H9 (cell line): ENCODE measurements at regions not wholly inside any gene's neighbourhood (a gene's known extent, or its start where the extent isn't known, plus 50 kb on each side); places are given as distances from the start of the nearest gene placed in this dataset.

Experiments
- DNase-seq: peaks from one replicate; pipeline ENCODE4 v3.0.0-alpha.2; 2017
- H2AFZ ChIP-seq: one replicate; pipeline ENCODE4 v1.6.1; 2013; ENCODE audit warnings: mild to moderate bottlenecking, low read length, control low read depth, moderate library complexity
- H2AK5ac ChIP-seq: 2 replicates; pipeline ENCODE4 v1.6.1; 2013; ENCODE audit warnings: low read length, control low read depth, mixed read lengths; ENCODE audit not compliant: insufficient read length
- H2BK120ac ChIP-seq: one replicate; pipeline ENCODE4 v1.6.1; 2013; ENCODE audit warnings: low read depth, mild to moderate bottlenecking, low read length, control low read depth, inconsistent platforms; ENCODE audit not compliant: poor library complexity, severe bottlenecking
- H2BK12ac ChIP-seq: 2 replicates; pipeline ENCODE4 v1.6.1; 2013; ENCODE audit warnings: low read length, control low read depth, mixed read lengths, low read depth; ENCODE audit not compliant: insufficient read length
- H2BK15ac ChIP-seq: 2 replicates; pipeline ENCODE4 v1.6.1; 2013; ENCODE audit warnings: low read depth, low read length, control low read depth
- H2BK20ac ChIP-seq: one replicate; pipeline ENCODE4 v1.6.1; 2013; ENCODE audit warnings: low read depth, mild to moderate bottlenecking, low read length, control low read depth, inconsistent platforms; ENCODE audit not compliant: poor library complexity, severe bottlenecking
- H2BK5ac ChIP-seq: 2 replicates; pipeline ENCODE4 v1.6.1; 2013; ENCODE audit warnings: low read length, control low read depth, mixed read lengths; ENCODE audit not compliant: insufficient read length
- H3K14ac ChIP-seq: 2 replicates; pipeline ENCODE4 v1.6.1; 2013; ENCODE audit warnings: low read length, control low read depth; ENCODE audit not compliant: insufficient read depth
- H3K18ac ChIP-seq: 2 replicates; pipeline ENCODE4 v1.6.1; 2013; ENCODE audit warnings: low read depth, mild to moderate bottlenecking, mixed read lengths, low read length, control low read depth; ENCODE audit not compliant: insufficient read length
- H3K23ac ChIP-seq: 2 replicates; pipeline ENCODE4 v1.6.1; 2013; ENCODE audit warnings: low read length, control low read depth, mixed read lengths, low read depth; ENCODE audit not compliant: insufficient read length
- H3K23me2 ChIP-seq: 2 replicates; pipeline ENCODE4 v1.6.1; 2013; ENCODE audit warnings: low read depth, mild to moderate bottlenecking, mixed read lengths, low read length, control low read depth; ENCODE audit not compliant: insufficient read length, poor library complexity, severe bottlenecking
- H3K27ac ChIP-seq: 2 replicates; pipeline ENCODE4 v1.5.1; 2013; ENCODE audit warnings: low read length, control low read depth, mixed read lengths, low read depth; ENCODE audit not compliant: insufficient read length
- H3K27me3 ChIP-seq: 2 replicates; pipeline ENCODE4 v1.6.1; 2013; ENCODE audit warnings: low read length, control low read depth, inconsistent platforms; ENCODE audit not compliant: insufficient read depth
- H3K4ac ChIP-seq: 2 replicates; pipeline ENCODE4 v1.6.1; 2013; ENCODE audit warnings: low read depth, mild to moderate bottlenecking, control low read depth, inconsistent platforms, low read length, moderate library complexity
- H3K4me1 ChIP-seq: 2 replicates; pipeline ENCODE4 v1.6.1; 2013; ENCODE audit warnings: low read length, control low read depth, inconsistent platforms; ENCODE audit not compliant: insufficient read depth
- H3K4me2 ChIP-seq: 2 replicates; pipeline ENCODE4 v1.6.1; 2013; ENCODE audit warnings: low read length, control low read depth, mixed read lengths; ENCODE audit not compliant: insufficient read length, insufficient read depth
- H3K56ac ChIP-seq: 2 replicates; pipeline ENCODE4 v1.6.1; 2013; ENCODE audit warnings: low read depth, mild to moderate bottlenecking, mixed read lengths, low read length, control low read depth; ENCODE audit not compliant: insufficient read length
- H3K79me1 ChIP-seq: 2 replicates; pipeline ENCODE4 v1.6.1; 2013; ENCODE audit warnings: low read depth, mild to moderate bottlenecking, moderate library complexity, low read length, control low read depth, inconsistent platforms; ENCODE audit not compliant: insufficient read depth, poor library complexity, severe bottlenecking
- H3K79me2 ChIP-seq: 2 replicates; pipeline ENCODE4 v1.6.1; 2013; ENCODE audit warnings: low read length, control low read depth, inconsistent platforms; ENCODE audit not compliant: insufficient read depth
- H3K9ac ChIP-seq: 2 replicates; pipeline ENCODE4 v1.6.1; 2013; ENCODE audit warnings: low read length, control low read depth, mixed read lengths; ENCODE audit not compliant: insufficient read length; ENCODE audit errors: extremely low read depth
- H3K9me3 ChIP-seq: one replicate; pipeline ENCODE4 v1.6.1; 2013; ENCODE audit warnings: low read depth, low read length, inconsistent platforms; ENCODE audit not compliant: control insufficient read depth
- H3T11ph ChIP-seq: one replicate; pipeline ENCODE4 v1.6.1; 2013; ENCODE audit warnings: mild to moderate bottlenecking, low read length, control low read depth, inconsistent platforms
- H4K20me1 ChIP-seq: one replicate; pipeline ENCODE4 v1.6.1; 2013; ENCODE audit not compliant: control insufficient read depth, insufficient read length, insufficient read depth
- H4K5ac ChIP-seq: 2 replicates; pipeline ENCODE4 v1.6.1; 2013; ENCODE audit warnings: low read depth, mild to moderate bottlenecking, mixed read lengths, low read length, control low read depth; ENCODE audit not compliant: insufficient read length
- H4K8ac ChIP-seq: replicated peaks from 2 replicates; pipeline ENCODE4 v1.6.1; 2013; ENCODE audit warnings: low read length, control low read depth, mixed read lengths, low read depth; ENCODE audit not compliant: insufficient read length
- H4K91ac ChIP-seq: 2 replicates; pipeline ENCODE4 v1.6.1; 2013; ENCODE audit warnings: low read depth, mild to moderate bottlenecking, moderate library complexity, mixed read lengths, low read length, control low read depth; ENCODE audit not compliant: insufficient read length
- H3K27ac Mint-ChIP-seq, 3 experiments: 2 replicates in 2 of 3; 3 replicates in 1 of 3; pipeline ENCODE4 v1.8.0; 2020 to 2021; ENCODE audit warnings: mixed read lengths in 3 of 3, mild to moderate bottlenecking in 1 of 3, moderate library complexity in 1 of 3
- H3K27me3 Mint-ChIP-seq: 2 replicates; pipeline ENCODE4 v1.8.0; 2021; ENCODE audit warnings: low read depth, mild to moderate bottlenecking, moderate library complexity, mixed read lengths
- H3K36me3 Mint-ChIP-seq, 3 experiments: 2 replicates in 2 of 3; 3 replicates in 1 of 3; pipeline ENCODE4 v1.8.0; 2020 to 2021; ENCODE audit warnings: low read depth in 3 of 3, mixed read lengths in 3 of 3; ENCODE audit not compliant: insufficient read depth in 1 of 3
- H3K4me1 Mint-ChIP-seq, 2 experiments: 2 replicates each; pipeline ENCODE4 v1.8.0; 2020; ENCODE audit warnings: mixed read lengths in 2 of 2
- H3K4me3 Mint-ChIP-seq, 2 experiments: 2 replicates in 1 of 2; 3 replicates in 1 of 2; pipeline ENCODE4 v1.8.0; 2020 to 2021; ENCODE audit warnings: mild to moderate bottlenecking in 2 of 2, mixed read lengths in 2 of 2, moderate library complexity in 1 of 2
- H3K9me3 Mint-ChIP-seq, 2 experiments: 2 replicates in 1 of 2; 3 replicates in 1 of 2; pipeline ENCODE4 v1.8.0; 2020; ENCODE audit warnings: mild to moderate bottlenecking in 2 of 2, mixed read lengths in 2 of 2, moderate library complexity in 1 of 2
- CTCF ChIP-seq: fragments of 200-600 bp; sonication (generic); conservative IDR thresholded peaks from 3 replicates; pipeline ENCODE4 v1.8.0; 2021; ENCODE audit warnings: antibody characterized with exemption, mild to moderate bottlenecking
- WGBS: extraction: QIAGEN DNeasy Blood & Tissue Kit; methylation state at CpG from one replicate; pipeline ENCODE4 v1.1.7; 2013; ENCODE audit warnings: missing lambda C conversion rate, low lambda C conversion rate, mixed read lengths; ENCODE audit not compliant: insufficient read length; ENCODE audit errors: extremely low coverage; 5-methylcytosine and 5-hydroxymethylcytosine counted together

- Histone ChIP-seq H3K79me1 (no peaks in the 10 kb centered on the region), H3K9ac (no peak overlapping the region), H2BK20ac (no peak overlapping the region), H3K23ac (no peak overlapping the region), H4K8ac (no peak overlapping the region), H3K27me3 (no peaks in the 10 kb centered on the region), H3K4ac (no peak overlapping the region), H3K14ac (no peak overlapping the region), H3K27ac (no peak overlapping the region), H4K91ac (no peak overlapping the region), H3K18ac (no peak overlapping the region), H2BK12ac (no peak overlapping the region), H3K79me2 (no peaks in the 10 kb centered on the region), H2AFZ (no peak overlapping the region), H3K56ac (no peak overlapping the region), H3K9me3 (no peaks in the 10 kb centered on the region), H4K20me1 (no peaks in the 10 kb centered on the region), H3K4me2 (no peak overlapping the region), H2BK15ac (no peak overlapping the region), H3K23me2 (no peaks in the 10 kb centered on the region), H3T11ph (no peak overlapping the region), H4K5ac (no peak overlapping the region), H2AK5ac (no peak overlapping the region), H2BK5ac (no peak overlapping the region), H3K4me1 (no peaks in the 10 kb centered on the region; the same call in 1 of the 2 replicates), H2BK120ac (no peak overlapping the region)
- Mint-ChIP-seq H3K9me3 (no peaks in the 10 kb centered on the region), H3K27me3 (no peaks in the 10 kb centered on the region; the same call in 1 of the 2 replicates), H3K27ac (peak overlapping the region in 2 of 3 experiments; percentile 2 to 30; a peak in 3 of 7 replicates), H3K4me3 (no peak overlapping the region), H3K36me3 (no peaks in the 10 kb centered on the region), H3K4me1 (peaks cover 8 to 15% of the 10 kb centered on the region in 2 experiments)
- no peak for TF ChIP-seq CTCF
- DNase-seq, result no peak
- WGBS, result 100% methylated on average over 1 of the region's 2 CpGs
Observed at GRCh38 chr1:79303040-79303439, 296.5 kb upstream of the ADGRL4 start.
